ENCODE measurements at regions not wholly inside any gene's neighbourhood (a gene's known extent, or its start where the extent isn't known, plus 50 kb on each side); places are given as distances from the start of the nearest gene placed in this dataset.

DNA sequence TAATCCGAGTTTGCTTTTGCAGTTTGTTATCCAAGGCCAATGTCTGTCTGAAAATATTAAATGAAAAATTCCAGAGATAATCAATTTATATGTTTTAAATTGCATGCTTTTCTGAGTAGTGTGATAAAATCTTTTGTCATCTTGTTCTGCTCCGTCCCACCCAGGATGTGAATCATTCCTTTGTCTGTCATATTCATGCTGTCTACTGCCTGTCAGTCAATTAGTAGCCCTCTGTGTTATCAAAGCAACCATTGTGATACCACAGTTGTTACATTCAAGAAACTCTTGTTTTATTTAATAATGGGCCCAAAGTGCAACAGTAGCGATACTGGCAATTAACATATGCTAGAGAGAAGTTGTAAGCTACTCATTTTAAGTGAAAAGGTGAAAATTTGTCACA lies 819.3 kb downstream of the BRINP3 start:
- H3K4me3 ChIP-seq (ENCODE audit: low read depth, low read length): no peak overlapping the region
- TF ChIP-seq, protein P1, sequence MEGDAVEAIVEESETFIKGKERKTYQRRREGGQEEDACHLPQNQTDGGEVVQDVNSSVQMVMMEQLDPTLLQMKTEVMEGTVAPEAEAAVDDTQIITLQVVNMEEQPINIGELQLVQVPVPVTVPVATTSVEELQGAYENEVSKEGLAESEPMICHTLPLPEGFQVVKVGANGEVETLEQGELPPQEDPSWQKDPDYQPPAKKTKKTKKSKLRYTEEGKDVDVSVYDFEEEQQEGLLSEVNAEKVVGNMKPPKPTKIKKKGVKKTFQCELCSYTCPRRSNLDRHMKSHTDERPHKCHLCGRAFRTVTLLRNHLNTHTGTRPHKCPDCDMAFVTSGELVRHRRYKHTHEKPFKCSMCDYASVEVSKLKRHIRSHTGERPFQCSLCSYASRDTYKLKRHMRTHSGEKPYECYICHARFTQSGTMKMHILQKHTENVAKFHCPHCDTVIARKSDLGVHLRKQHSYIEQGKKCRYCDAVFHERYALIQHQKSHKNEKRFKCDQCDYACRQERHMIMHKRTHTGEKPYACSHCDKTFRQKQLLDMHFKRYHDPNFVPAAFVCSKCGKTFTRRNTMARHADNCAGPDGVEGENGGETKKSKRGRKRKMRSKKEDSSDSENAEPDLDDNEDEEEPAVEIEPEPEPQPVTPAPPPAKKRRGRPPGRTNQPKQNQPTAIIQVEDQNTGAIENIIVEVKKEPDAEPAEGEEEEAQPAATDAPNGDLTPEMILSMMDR (IDR thresholded peaks at IDR 0.05; ENCODE audit: borderline replicate concordance, insufficient read depth, low read depth, low read length): no peak

DNA sequence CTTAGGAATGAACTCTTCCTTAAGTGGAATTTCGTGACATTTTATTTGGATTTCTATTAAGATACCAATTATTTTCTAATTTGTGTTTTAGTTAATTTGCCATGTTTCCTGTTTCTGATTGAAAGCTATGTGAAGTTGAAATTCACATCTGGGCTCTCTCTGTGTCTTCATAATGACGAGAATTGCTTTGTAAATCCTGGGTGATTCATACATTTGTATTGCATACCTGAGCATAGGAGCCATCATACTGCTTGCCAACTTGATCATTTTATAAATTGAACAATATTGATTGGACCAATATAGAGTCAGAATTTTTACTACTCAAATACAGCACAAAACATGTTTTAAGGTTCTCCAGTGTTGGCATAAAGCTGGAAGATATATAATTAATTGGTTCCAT lies 817.9 kb downstream of the BRINP3 start:
- no peak overlapping the region for H3K4me3 ChIP-seq (ENCODE audit: low read depth, low read length)
- TF ChIP-seq, protein P1 (IDR thresholded peaks at IDR 0.05; ENCODE audit: borderline replicate concordance, insufficient read depth, low read depth, low read length): no peak

DNA sequence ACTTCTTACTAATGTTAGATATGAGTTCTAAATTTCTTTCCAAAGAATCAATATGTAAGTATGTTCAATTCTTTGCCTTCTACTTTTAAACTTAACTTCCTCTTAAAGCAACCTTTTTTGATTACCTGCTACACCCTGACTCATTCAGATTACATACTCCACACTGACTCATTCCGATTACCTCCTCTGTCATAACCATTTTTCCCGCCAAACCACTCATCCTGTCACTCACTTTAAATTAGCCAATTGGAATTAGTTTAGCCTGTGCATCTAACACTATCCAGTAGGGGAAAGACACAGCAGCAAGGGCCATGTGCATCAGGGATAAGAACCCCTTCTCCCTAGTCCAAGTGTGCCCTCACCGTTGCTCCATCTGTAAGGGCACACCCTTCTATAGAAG lies 815.5 kb downstream of the BRINP3 start:
- no peak overlapping the region for H3K4me3 ChIP-seq (ENCODE audit: low read depth, low read length)
- TF ChIP-seq, protein P1 (IDR thresholded peaks at IDR 0.05; ENCODE audit: borderline replicate concordance, insufficient read depth, low read depth, low read length): no peak

DNA sequence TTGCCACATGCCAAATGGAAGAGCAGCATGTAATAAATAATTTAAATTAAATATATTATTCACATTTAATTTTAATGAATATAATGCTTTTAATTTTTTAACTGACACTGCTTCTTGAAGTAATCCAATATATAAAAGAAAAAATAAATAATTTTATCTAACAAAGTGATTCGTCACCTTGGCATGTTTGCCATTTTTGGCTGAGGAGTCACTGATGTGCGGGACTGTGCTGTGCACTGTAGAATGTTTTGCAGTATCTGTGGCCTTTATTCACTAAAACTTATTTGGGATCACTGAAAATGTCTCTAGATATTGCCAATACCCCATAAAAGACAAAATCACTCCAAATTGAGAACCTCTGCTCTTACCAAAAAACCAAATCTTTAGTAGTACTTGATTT lies 807.8 kb downstream of the BRINP3 start:
- no peak overlapping the region for H3K4me3 ChIP-seq (ENCODE audit: low read depth, low read length)
- TF ChIP-seq, protein P1 (IDR thresholded peaks at IDR 0.05; ENCODE audit: borderline replicate concordance, insufficient read depth, low read depth, low read length): no peak

DNA sequence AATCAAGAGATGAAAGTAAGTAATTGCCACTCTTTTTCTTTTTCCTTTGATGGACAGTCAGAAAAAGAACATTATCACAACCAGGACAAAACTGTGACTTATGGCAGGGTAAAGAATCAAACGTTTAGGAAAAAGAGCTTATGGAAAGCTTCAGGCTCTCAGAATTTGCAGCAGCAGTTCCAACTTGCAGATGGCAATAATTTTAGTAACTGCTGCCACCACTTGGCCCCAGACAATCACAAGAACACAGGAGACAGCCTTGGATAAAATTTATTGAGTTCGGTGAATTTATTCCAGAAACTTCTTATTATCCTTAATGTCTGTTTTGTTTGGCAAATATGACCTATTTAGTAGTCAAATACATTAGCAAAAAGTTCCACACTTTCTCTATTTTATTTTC lies 804.4 kb downstream of the BRINP3 start:
- H3K4me3 ChIP-seq (ENCODE audit: low read depth, low read length): no peak overlapping the region
- TF ChIP-seq, protein P1 (IDR thresholded peaks at IDR 0.05; ENCODE audit: borderline replicate concordance, insufficient read depth, low read depth, low read length): no peak

DNA sequence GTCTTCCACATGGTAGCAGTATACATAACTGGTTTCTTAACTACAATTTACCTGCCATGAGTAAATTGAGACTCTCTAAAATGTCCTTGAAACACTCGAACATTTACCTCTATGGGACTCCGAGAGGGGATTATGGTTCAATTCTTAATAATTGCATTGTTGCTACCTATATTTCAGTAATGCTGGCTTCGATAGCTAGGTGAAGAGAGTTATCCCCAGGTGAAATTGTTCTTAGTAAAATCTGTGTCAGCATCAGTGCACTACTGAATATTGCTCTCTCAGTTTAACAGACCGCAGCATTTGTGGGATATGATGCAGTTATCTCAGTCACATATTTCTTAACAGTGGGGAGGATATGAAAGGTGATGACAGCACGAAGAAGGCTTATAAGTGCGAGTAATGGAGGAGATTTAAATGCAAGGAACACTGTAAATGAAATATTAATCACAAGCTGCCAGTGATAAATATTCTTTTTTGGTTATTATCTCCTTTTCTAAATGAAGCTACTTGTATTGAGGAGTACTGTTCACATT lies 801.9 kb downstream of the BRINP3 start:
- TF ChIP-seq, protein P1 (IDR thresholded peaks at IDR 0.05; ENCODE audit: borderline replicate concordance, insufficient read depth, low read depth, low read length): no peak
- H3K4me3 ChIP-seq (ENCODE audit: low read depth, low read length): no peak overlapping the region

DNA sequence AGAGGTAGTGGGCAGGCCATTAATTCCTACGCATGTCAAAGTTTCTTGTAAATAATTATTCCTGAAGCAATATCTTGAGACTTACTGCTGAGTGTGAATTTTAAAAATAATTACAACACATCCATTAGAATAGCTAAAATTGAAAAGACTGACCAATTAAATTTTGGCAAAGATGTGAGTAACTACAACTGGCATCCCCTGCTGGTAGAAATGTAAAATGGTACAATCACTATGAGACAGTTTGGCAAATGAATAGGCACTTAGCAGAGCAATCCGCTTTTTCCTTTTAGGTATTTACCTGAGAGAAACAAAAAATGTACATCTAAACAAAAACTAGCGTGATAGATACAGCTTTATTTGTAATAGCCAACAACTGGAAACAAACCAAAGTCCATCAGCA lies 798.9 kb downstream of the BRINP3 start:
- no peak overlapping the region for H3K4me3 ChIP-seq (ENCODE audit: low read depth, low read length)
- TF ChIP-seq, protein P1 (IDR thresholded peaks at IDR 0.05; ENCODE audit: borderline replicate concordance, insufficient read depth, low read depth, low read length): 0 out of 2 replicates have a peak, but pooled peaks have one; percentile 2

Measured in GM12875 (cell line).